ENCODE measurements at regions not wholly inside any gene's neighbourhood (a gene's known extent, or its start where the extent isn't known, plus 50 kb on each side); places are given as distances from the start of the nearest gene placed in this dataset.

DNA sequence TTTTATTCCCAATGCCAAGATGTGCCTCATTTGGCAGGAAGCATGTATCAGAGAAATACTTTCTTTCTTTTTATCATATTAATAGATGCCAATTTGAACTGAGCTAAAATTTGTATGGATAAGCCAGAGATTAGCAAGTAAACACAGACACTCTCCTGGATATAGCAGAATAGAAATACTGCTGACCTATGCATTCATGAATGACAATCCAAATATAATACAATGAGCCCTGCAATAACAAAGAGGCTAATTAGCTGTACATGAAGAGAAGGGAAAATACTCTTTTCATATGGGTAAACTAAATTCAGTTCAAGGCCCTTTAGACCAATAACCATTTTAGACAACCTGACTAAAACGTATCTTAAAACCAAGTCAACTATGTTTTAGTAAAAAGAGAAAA, 388.1 kb upstream of the NR5A2 start:
- Histone ChIP-seq H3K4me3 (no peak overlapping the region), H3K4me1 (no peaks in the 10 kb centered on the region), H3K9me3 (no peaks in the 10 kb centered on the region), H3K27me3 (no peaks in the 10 kb centered on the region), H3K27ac (no peak overlapping the region), H3K36me3 (no peaks in the 10 kb centered on the region)
- no peak for DNase-seq (ENCODE audit: extremely low spot score in 2 of 2)
- TF ChIP-seq POLR2A (IDR thresholded peaks at IDR 0.05) (no peak), POLR2AphosphoS5 (IDR thresholded peaks at IDR 0.05; ENCODE audit: insufficient read depth in 1 of 2, low read depth in 1 of 2) (no peak), CTCF (IDR thresholded peaks at IDR 0.05) (no peak)
- intact Hi-C loops (cut with DNase I) = no loop called here

GRCh38 chr1:199641531-199641930, 386.0 kb upstream of the NR5A2 start:
- Histone ChIP-seq H3K36me3 (no peaks in the 10 kb centered on the region), H3K9me3 (no peaks in the 10 kb centered on the region), H3K4me3 (no peak overlapping the region), H3K4me1 (no peaks in the 10 kb centered on the region), H3K27ac (no peak overlapping the region), H3K27me3 (no peaks in the 10 kb centered on the region)
- no peak for DNase-seq (ENCODE audit: extremely low spot score in 2 of 2)
- TF ChIP-seq CTCF (IDR thresholded peaks at IDR 0.05) (no peak), POLR2A (IDR thresholded peaks at IDR 0.05) (no peak), POLR2AphosphoS5 (IDR thresholded peaks at IDR 0.05; ENCODE audit: insufficient read depth in 1 of 2, low read depth in 1 of 2) (no peak)
- intact Hi-C loops (cut with DNase I) = no loop called here

- Histone ChIP-seq H3K36me3 (no peaks in the 10 kb centered on the region), H3K4me3 (no peak overlapping the region), H3K9me3 (no peaks in the 10 kb centered on the region), H3K4me1 (no peaks in the 10 kb centered on the region), H3K27ac (no peak overlapping the region), H3K27me3 (no peaks in the 10 kb centered on the region)
- intact Hi-C loops (cut with DNase I) = no loop called here
- DNase-seq (ENCODE audit: extremely low spot score in 2 of 2) = no peak
- TF ChIP-seq POLR2AphosphoS5 (IDR thresholded peaks at IDR 0.05; ENCODE audit: insufficient read depth in 1 of 2, low read depth in 1 of 2) = no peak
- no peak for TF ChIP-seq POLR2A (IDR thresholded peaks at IDR 0.05)
- TF ChIP-seq CTCF (IDR thresholded peaks at IDR 0.05) = no peak
Observed at GRCh38 chr1:199644912-199645311, 382.6 kb upstream of the NR5A2 start.

- no peak overlapping the region for H3K27ac ChIP-seq
- DNase-seq (ENCODE audit: extremely low spot score in 2 of 2) = no peak
- no peaks in the 10 kb centered on the region for H3K4me1 ChIP-seq
- no peaks in the 10 kb centered on the region for H3K27me3 ChIP-seq
- no peaks in the 10 kb centered on the region for H3K36me3 ChIP-seq
- TF ChIP-seq CTCF (IDR thresholded peaks at IDR 0.05) (no peak), POLR2AphosphoS5 (IDR thresholded peaks at IDR 0.05; ENCODE audit: insufficient read depth in 1 of 2, low read depth in 1 of 2) (no peak), POLR2A (IDR thresholded peaks at IDR 0.05) (no peak)
- H3K9me3 ChIP-seq = no peaks in the 10 kb centered on the region
- intact Hi-C loops (cut with DNase I) = no loop called here
- no peak overlapping the region for H3K4me3 ChIP-seq
Observed at GRCh38 chr1:199646761-199647160, 380.7 kb upstream of the NR5A2 start.

- DNase-seq (ENCODE audit: extremely low spot score in 2 of 2) = no peak
- no peaks in the 10 kb centered on the region for H3K9me3 ChIP-seq
- TF ChIP-seq CTCF (IDR thresholded peaks at IDR 0.05) = no peak
- TF ChIP-seq POLR2A (IDR thresholded peaks at IDR 0.05) = no peak
- no peak for TF ChIP-seq POLR2AphosphoS5 (IDR thresholded peaks at IDR 0.05; ENCODE audit: insufficient read depth in 1 of 2, low read depth in 1 of 2)
- intact Hi-C loops (cut with DNase I) = no loop called here
- no peak overlapping the region for H3K27ac ChIP-seq
- H3K4me3 ChIP-seq = no peak overlapping the region
- no peaks in the 10 kb centered on the region for H3K4me1 ChIP-seq
- no peaks in the 10 kb centered on the region for H3K27me3 ChIP-seq
- H3K36me3 ChIP-seq = no peaks in the 10 kb centered on the region
Observed at GRCh38 chr1:199657449-199657848, 370.1 kb upstream of the NR5A2 start.

Measured in vagina (tissue), 2 donors.